Caco-2 (cell line): ENCODE measurements at regions not wholly inside any gene's neighbourhood (a gene's known extent, or its start where the extent isn't known, plus 50 kb on each side); places are given as distances from the start of the nearest gene placed in this dataset.

Experiments used
- BruUV-seq: library from RNA; stranded (reverse); fragments of 400-500 nt; replicated peaks from 2 replicates; lab custom pipeline; 2021; lab: Mats Ljungman, UMichigan
- CTCF ChIA-PET: fragments of 300-600 bp; sonication (Branson Sonifier 250); formaldehyde crosslinking; loops from one replicate; lab custom pipeline; 2022; ENCODE audit warnings: antibody characterized with exemption; lab: Charles Lee
- POLR2A ChIA-PET: fragments of 300-600 bp; sonication (Branson Sonifier 250); formaldehyde crosslinking; loops from one replicate; lab custom pipeline; 2022; ENCODE audit warnings: antibody characterized with exemption; lab: Charles Lee
- DNase-seq, 2 experiments: peaks; one replicate each; pipeline versions ENCODE4 v3.0.0 to v3.0.0-alpha.2; 2020 to 2022
- H3K27me3 ChIP-seq: replicated peaks from 2 replicates; pipeline ENCODE4 v1.6.0; 2011; ENCODE audit warnings: low read length; ENCODE audit not compliant: control insufficient read depth, insufficient read depth
- H3K36me3 ChIP-seq: 2 replicates; pipeline ENCODE4 v1.5.1; 2011; ENCODE audit warnings: low read length; ENCODE audit not compliant: control insufficient read depth, insufficient read depth
- H3K4me1 ChIP-seq: fragments of 250-450 bp; sonication (Bioruptor Pico); 2 replicates; pipeline ENCODE4 v1.5.1; 2020; ENCODE audit warnings: mild to moderate bottlenecking
- H3K4me3 ChIP-seq: 2 replicates; pipeline ENCODE4 v1.5.1; 2011; ENCODE audit warnings: low read depth, mild to moderate bottlenecking, control low read depth, low read length
- H3K9me3 ChIP-seq: fragments of 250-450 bp; sonication (Bioruptor Pico); 2 replicates; pipeline ENCODE4 v1.5.1; 2020; ENCODE audit warnings: mild to moderate bottlenecking, moderate library complexity
- H3K27ac Mint-ChIP-seq: one replicate; pipeline ENCODE4 v1.8.0; 2022; ENCODE audit warnings: mixed read lengths; ENCODE audit not compliant: unreplicated experiment
- H3K27me3 Mint-ChIP-seq: one replicate; pipeline ENCODE4 v1.8.0; 2022; ENCODE audit warnings: mixed read lengths; ENCODE audit not compliant: insufficient read depth, unreplicated experiment
- H3K36me3 Mint-ChIP-seq: one replicate; pipeline ENCODE4 v1.8.0; 2022; ENCODE audit warnings: mild to moderate bottlenecking, mixed read lengths; ENCODE audit not compliant: insufficient read depth, unreplicated experiment
- H3K4me1 Mint-ChIP-seq: one replicate; pipeline ENCODE4 v1.8.0; 2022; ENCODE audit warnings: low read depth, mixed read lengths; ENCODE audit not compliant: unreplicated experiment
- H3K4me3 Mint-ChIP-seq: one replicate; pipeline ENCODE4 v1.8.0; 2022; ENCODE audit warnings: mild to moderate bottlenecking, moderate library complexity, mixed read lengths; ENCODE audit not compliant: unreplicated experiment
- H3K9me3 Mint-ChIP-seq: one replicate; pipeline ENCODE4 v1.8.0; 2022; ENCODE audit warnings: mixed read lengths; ENCODE audit not compliant: unreplicated experiment
- intact Hi-C: fragments of 100-400 bp; cut with micrococcal nuclease; formaldehyde crosslinking; loops from one replicate; pipeline ENCODE4 v1.10.0; 2022; ENCODE audit not compliant: unreplicated experiment
- TF ChIP-seq, protein P1 (sequence below), 2 experiments: fragments of 200-600 bp in 1 of 2; IDR thresholded peaks; 1 replicate in 1 of 2; 2 replicates in 1 of 2; pipeline versions ENCODE4 v1.5.1 to v1.8.0; 2011 to 2022; ENCODE audit warnings: antibody characterized with exemption in 1 of 2, control low read depth in 1 of 2, inconsistent platforms in 1 of 2, low read depth in 1 of 2, low read length in 1 of 2, mild to moderate bottlenecking in 1 of 2, moderate library complexity in 1 of 2; ENCODE audit not compliant: insufficient read depth in 1 of 2, severe bottlenecking in 1 of 2, unreplicated experiment in 1 of 2

DNA sequence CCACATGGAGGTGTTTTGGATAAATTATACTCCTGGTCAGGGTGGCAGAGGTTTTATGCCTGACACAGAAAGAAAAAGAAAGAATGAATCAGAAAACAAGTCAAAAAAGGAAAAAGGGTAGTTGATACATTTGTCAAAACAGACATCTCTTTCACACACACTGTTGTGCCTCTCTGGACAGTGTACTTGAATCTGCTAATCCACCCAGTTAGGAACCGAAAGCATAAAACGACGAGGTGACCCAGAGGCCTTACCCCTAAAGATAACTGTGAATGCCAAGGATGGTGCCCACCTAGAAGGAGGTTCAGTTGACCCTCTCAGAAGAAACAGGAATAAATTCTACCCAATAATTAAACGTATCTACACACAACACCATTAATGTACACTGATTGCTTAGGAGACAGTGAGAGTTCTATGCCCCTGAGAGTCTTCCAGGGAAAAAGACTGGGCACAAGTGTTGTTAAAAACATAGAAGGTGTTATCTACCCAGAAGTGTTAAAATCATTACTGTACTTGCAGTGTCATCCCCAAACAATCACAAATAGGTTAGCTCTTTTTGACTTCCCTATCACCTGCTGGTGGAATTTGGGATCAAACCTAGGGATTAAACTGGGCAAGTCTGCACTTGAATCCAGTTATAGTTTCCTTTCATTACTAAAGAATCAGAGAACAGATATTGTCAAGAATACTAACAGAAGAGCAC, 123.2 kb upstream of the DNAJC10 start:
- intact Hi-C loops = no loop called here
- no peaks in the 10 kb centered on the region for H3K36me3 ChIP-seq
- no peak overlapping the region for H3K4me3 ChIP-seq
- H3K27me3 Mint-ChIP-seq = peaks cover 8% of the 10 kb centered on the region
- ChIA-PET CTCF (no interaction called here), POLR2A (no interaction called here)
- no peaks in the 10 kb centered on the region for H3K9me3 ChIP-seq
- TF ChIP-seq, protein P1, sequence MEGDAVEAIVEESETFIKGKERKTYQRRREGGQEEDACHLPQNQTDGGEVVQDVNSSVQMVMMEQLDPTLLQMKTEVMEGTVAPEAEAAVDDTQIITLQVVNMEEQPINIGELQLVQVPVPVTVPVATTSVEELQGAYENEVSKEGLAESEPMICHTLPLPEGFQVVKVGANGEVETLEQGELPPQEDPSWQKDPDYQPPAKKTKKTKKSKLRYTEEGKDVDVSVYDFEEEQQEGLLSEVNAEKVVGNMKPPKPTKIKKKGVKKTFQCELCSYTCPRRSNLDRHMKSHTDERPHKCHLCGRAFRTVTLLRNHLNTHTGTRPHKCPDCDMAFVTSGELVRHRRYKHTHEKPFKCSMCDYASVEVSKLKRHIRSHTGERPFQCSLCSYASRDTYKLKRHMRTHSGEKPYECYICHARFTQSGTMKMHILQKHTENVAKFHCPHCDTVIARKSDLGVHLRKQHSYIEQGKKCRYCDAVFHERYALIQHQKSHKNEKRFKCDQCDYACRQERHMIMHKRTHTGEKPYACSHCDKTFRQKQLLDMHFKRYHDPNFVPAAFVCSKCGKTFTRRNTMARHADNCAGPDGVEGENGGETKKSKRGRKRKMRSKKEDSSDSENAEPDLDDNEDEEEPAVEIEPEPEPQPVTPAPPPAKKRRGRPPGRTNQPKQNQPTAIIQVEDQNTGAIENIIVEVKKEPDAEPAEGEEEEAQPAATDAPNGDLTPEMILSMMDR (IDR thresholded peaks at IDR 0.05; ENCODE audit: insufficient read depth in 1 of 2, low read depth in 1 of 2, low read length in 1 of 2, severe bottlenecking in 1 of 2, unreplicated experiment in 1 of 2) = no peak
- H3K4me1 ChIP-seq = peaks cover 3% of the 10 kb centered on the region
- no peaks in the 10 kb centered on the region for H3K27me3 ChIP-seq
- no peak overlapping the region for H3K27ac Mint-ChIP-seq
- BruUV-seq = no TSS peak
- no peaks in the 10 kb centered on the region for H3K9me3 Mint-ChIP-seq
- H3K4me3 Mint-ChIP-seq = no peak overlapping the region
- DNase-seq = no peak
- H3K4me1 Mint-ChIP-seq = peaks cover 6% of the 10 kb centered on the region
- H3K36me3 Mint-ChIP-seq = no peaks in the 10 kb centered on the region

DNA sequence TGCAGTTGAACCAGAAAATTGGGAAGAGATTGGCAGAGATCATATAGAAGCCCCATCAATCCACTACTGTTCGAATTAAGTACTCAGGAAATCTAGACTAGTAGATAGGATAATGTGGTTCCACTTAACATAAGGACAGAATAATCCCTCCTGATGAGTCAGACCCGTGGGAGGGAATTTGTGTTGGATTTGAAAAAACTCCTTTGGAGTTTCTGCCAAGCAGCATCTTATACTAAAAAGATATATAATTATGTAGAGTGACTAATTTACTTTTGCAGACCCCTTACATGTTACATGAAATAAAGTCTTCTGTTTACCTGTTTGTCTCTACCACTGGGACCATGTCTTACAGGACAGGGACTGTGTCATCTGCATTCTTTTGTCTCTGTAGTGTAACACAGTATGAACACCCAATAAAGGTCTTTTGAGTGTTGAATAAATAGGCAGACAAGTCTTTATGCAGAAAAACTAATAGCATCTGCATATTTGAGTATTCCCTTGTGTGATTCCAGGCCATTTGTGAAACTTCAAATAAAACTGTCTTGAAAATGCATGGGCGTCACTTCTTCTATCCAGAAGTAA, 122.6 kb upstream of the DNAJC10 start:
- Histone ChIP-seq H3K9me3 (no peaks in the 10 kb centered on the region), H3K36me3 (no peaks in the 10 kb centered on the region), H3K27me3 (no peaks in the 10 kb centered on the region), H3K4me3 (no peak overlapping the region), H3K4me1 (peaks cover 5% of the 10 kb centered on the region)
- intact Hi-C loops = no loop called here
- no TSS peak for BruUV-seq
- CTCF ChIA-PET = no interaction called here
- POLR2A ChIA-PET = no interaction called here
- H3K27me3 Mint-ChIP-seq = peaks cover 8% of the 10 kb centered on the region
- H3K36me3 Mint-ChIP-seq = no peaks in the 10 kb centered on the region
- no peaks in the 10 kb centered on the region for H3K9me3 Mint-ChIP-seq
- H3K4me1 Mint-ChIP-seq = peaks cover 9% of the 10 kb centered on the region
- TF ChIP-seq, protein P1 (IDR thresholded peaks at IDR 0.05; ENCODE audit: insufficient read depth in 1 of 2, low read depth in 1 of 2, low read length in 1 of 2, severe bottlenecking in 1 of 2, unreplicated experiment in 1 of 2) = no peak
- H3K27ac Mint-ChIP-seq = no peak overlapping the region
- DNase-seq = no peak
- H3K4me3 Mint-ChIP-seq = no peak overlapping the region

DNA sequence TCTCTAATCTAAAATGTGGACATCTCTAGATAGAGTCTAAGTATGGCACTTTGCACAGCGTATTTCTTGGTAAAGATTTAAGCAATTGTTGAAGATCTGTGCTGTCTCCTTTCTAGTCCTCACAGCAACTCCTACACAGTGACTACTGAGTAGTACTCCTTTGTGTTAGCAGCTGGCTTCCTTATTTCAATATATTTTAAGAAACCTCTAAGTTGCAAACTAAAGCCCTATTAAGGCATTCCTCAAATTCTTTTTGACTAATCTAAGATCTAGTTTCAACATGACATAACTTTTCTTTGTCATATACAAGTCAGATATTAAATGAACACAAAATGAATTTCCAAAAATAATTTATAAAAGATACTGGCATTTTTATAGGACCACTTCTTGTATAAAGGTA, 121.8 kb upstream of the DNAJC10 start:
- intact Hi-C loops = no loop called here

More for the DNA sequence above, 121.8 kb upstream of the DNAJC10 start:
- no peaks in the 10 kb centered on the region for H3K27me3 ChIP-seq
- H3K9me3 ChIP-seq = no peaks in the 10 kb centered on the region
- Mint-ChIP-seq H3K36me3 (no peaks in the 10 kb centered on the region), H3K9me3 (no peaks in the 10 kb centered on the region), H3K27ac (no peak overlapping the region), H3K4me3 (no peak overlapping the region), H3K4me1 (peaks cover 12% of the 10 kb centered on the region), H3K27me3 (peaks cover 4% of the 10 kb centered on the region)
- POLR2A ChIA-PET = no interaction called here
- CTCF ChIA-PET = no interaction called here
- peaks cover 5% of the 10 kb centered on the region for H3K4me1 ChIP-seq
- no peak for DNase-seq
- BruUV-seq = no TSS peak
- no peaks in the 10 kb centered on the region for H3K36me3 ChIP-seq
- no peak overlapping the region for H3K4me3 ChIP-seq
- TF ChIP-seq, protein P1 (IDR thresholded peaks at IDR 0.05; ENCODE audit: insufficient read depth in 1 of 2, low read depth in 1 of 2, low read length in 1 of 2, severe bottlenecking in 1 of 2, unreplicated experiment in 1 of 2) = no peak
